Hematopoietic multipotent progenitor cell treated with erythropoietin and hydrocortisone succinate and interleukin-3 and kit ligand, for 15 days (in vitro differentiated cells): ENCODE measurements at regions not wholly inside any gene's neighbourhood (a gene's known extent, or its start where the extent isn't known, plus 50 kb on each side); places are given as distances from the start of the nearest gene placed in this dataset.
"Not testable (repeated sequence)": the region's sequence is repeated elsewhere in the genome, so short reads cannot be mapped to it uniquely, and the experiment has no call there.

Source experiments
- DNase-seq: peaks from one replicate; pipeline ENCODE4 v3.0.0-alpha.2; 2015; ENCODE audit warnings: low spot score

GRCh38 chr2:234189786-234190300 lies 139.3 kb downstream of the SPP2 start:
- DNase-seq: no peak

GRCh38 chr2:234189230-234189629 lies 138.7 kb downstream of the SPP2 start:
- DNase-seq: no peak

GRCh38 chr2:234187646-234188174 lies 137.2 kb downstream of the SPP2 start:
- DNase-seq: no peak

- DNase-seq: no peak
Measured at GRCh38 chr2:234181121-234181520, 130.6 kb downstream of the SPP2 start.

- DNase-seq: no peak
Measured at GRCh38 chr2:234179031-234179363, 128.5 kb downstream of the SPP2 start.

- DNase-seq: no peak
Measured at GRCh38 chr2:234178330-234179030, 128.0 kb downstream of the SPP2 start.

GRCh38 chr2:234175649-234176048 lies 125.1 kb downstream of the SPP2 start:
- DNase-seq: no peak

- no peak for DNase-seq
Measured at GRCh38 chr2:234174742-234175141, 124.2 kb downstream of the SPP2 start.

GRCh38 chr2:234172532-234172931 lies 122.0 kb downstream of the SPP2 start:
- no peak for DNase-seq

- no peak for DNase-seq
Measured at GRCh38 chr2:234172066-234172465, 121.6 kb downstream of the SPP2 start.

GRCh38 chr2:234171666-234172065 lies 121.2 kb downstream of the SPP2 start:
- DNase-seq: no peak

GRCh38 chr2:234169674-234170073 lies 119.2 kb downstream of the SPP2 start:
- DNase-seq: no peak

GRCh38 chr2:234168605-234169570 lies 118.4 kb downstream of the SPP2 start:
- not testable (repeated sequence) for DNase-seq

GRCh38 chr2:234166531-234166930 lies 116.0 kb downstream of the SPP2 start:
- no peak for DNase-seq

GRCh38 chr2:234165421-234165820 lies 114.9 kb downstream of the SPP2 start:
- DNase-seq: no peak

GRCh38 chr2:234164493-234165413 lies 114.3 kb downstream of the SPP2 start:
- DNase-seq: no peak

- no peak for DNase-seq
Measured at GRCh38 chr2:234163510-234164045, 113.1 kb downstream of the SPP2 start.

GRCh38 chr2:234162861-234163260 lies 112.4 kb downstream of the SPP2 start:
- no peak for DNase-seq

GRCh38 chr2:234161932-234162331 lies 111.4 kb downstream of the SPP2 start:
- DNase-seq: no peak

GRCh38 chr2:234158812-234159211 lies 108.3 kb downstream of the SPP2 start:
- DNase-seq: no peak

- no peak for DNase-seq
Measured at GRCh38 chr2:234157817-234158588, 107.5 kb downstream of the SPP2 start.
